HTR-8/SVneo (cell line): ENCODE measurements at regions not wholly inside any gene's neighbourhood (a gene's known extent, or its start where the extent isn't known, plus 50 kb on each side); places are given as distances from the start of the nearest gene placed in this dataset.
"Not testable (repeated sequence)": the region's sequence is repeated elsewhere in the genome, so short reads cannot be mapped to it uniquely, and the experiment has no call there.

Source experiments
- DNase-seq: peaks from one replicate; pipeline ENCODE4 v3.0.0; 2011; ENCODE audit warnings: low spot score, mixed read lengths; ENCODE audit not compliant: insufficient read length
- FAIRE-seq: peaks from 2 replicates; lab custom pipeline; 2011; peaks lifted over from hg19 to GRCh38; lab: Jason Lieb, UNC

DNA sequence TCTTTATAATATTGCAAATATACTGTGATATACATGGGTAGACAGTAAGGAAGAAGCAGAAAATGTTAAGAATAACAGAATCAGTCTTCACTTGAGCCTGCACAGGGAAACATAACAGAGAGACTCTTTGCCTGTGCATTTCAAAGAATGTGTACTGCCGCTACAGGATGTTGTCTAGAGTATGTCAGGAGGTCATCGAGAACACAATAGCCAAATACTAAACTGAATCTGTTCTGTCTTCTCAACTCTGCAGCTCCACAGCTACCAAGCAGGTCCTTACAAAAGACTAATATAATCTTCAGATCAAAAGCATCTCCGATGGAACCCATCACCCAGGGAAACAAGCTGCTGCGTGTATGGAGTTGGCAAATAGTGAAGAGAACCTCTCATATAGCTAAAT lies 471.5 kb downstream of the PCDH10 start:
- no peak for FAIRE-seq
- DNase-seq, result no peak

DNA sequence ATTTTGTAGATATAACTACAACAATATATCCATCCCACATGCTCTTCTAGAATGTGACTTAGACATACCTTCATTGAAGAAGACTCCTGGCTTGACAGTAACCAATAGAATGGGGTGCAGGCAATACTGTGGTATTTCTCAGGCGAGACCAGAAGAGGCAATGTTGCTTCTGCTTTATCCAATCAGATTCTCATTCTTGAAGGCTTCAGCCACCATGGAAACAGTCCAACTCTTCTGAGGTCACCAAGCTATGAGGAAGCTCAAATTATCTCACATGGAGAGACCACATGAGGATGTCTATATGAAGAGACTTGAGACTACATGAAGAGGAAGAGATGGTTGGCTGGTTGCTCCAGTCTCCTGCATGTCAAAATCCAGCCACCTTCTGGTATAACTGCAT lies 469.9 kb downstream of the PCDH10 start:
- no peak for FAIRE-seq
- no peak for DNase-seq

DNA sequence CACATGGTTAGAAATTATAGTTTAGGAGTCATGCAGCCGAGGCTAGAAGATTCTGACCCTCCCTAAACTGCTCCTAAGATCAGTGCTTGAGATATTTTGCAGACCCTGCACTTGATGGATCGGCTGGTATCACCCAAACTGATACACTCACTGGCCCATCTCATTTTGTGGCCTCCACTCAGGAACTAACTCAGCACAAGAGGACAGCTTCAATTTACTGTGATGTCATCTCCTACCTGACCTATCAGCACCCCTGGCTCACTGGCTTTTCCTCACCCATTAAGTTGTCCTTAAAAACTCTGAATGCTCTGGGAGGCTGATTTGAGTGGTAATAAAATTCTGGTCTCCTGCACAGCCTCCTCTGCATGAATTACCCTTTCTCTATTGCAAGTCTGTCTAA lies 450.9 kb downstream of the PCDH10 start:
- FAIRE-seq, result no peak
- DNase-seq, result no peak

DNA sequence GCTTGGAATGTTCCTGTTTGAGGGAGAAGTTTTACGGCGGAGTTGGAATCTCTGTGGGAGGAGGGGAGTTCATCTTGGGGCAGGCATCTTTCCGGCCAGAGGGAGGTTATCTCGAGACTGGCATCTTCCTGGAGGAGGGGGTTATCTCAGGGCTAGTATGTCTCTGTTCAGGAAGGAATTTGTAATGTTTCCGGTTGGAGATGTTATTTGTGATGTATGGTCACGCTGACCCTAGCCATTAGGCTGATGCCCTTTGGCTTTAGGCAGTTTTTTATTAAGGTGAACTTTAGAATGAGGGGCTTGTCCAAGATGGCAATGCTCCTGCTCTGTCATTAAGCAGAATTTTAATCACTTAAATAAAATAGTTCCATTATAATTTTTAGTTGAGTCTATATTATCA lies 449.7 kb downstream of the PCDH10 start:
- no peak for FAIRE-seq
- no peak for DNase-seq

DNA sequence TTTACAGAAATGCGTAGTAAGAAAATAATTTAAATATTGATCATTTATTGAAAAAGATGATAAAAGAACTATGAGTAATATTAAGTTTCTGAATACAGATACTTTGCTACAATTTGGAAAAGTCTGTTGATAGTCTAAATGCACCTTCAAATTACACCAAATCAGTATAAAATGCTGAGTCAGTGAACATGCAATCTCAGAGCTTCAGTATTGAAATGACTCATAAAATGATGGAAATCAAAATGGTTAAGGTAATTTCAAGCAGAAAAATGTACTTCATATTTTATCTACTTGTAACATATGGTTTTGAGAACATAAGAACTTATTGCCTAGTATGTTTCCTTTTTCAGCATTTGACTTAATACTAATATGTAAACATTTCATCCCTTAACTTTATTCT lies 448.2 kb downstream of the PCDH10 start:
- DNase-seq, result no peak
- no peak for FAIRE-seq

DNA sequence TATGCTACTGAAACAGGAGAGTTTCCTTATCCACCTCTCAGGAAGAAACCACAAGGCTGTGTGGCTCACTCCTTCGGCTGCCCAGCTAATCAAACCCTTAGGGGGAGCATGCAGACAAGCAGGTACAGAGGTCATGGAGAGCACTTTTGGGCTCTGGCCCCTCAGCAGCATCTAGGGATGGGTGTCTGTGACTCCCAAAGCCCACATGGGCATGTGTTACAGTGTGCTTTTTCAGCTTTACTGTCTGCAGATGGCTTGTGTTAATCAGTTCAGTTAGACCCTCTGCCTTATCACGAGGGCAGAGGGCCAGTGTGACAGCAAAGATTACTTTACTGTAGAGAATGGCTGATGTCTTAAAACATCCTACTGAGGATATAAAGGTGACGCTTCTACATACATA lies 447.4 kb downstream of the PCDH10 start:
- DNase-seq (no peak), FAIRE-seq (no peak)

DNA sequence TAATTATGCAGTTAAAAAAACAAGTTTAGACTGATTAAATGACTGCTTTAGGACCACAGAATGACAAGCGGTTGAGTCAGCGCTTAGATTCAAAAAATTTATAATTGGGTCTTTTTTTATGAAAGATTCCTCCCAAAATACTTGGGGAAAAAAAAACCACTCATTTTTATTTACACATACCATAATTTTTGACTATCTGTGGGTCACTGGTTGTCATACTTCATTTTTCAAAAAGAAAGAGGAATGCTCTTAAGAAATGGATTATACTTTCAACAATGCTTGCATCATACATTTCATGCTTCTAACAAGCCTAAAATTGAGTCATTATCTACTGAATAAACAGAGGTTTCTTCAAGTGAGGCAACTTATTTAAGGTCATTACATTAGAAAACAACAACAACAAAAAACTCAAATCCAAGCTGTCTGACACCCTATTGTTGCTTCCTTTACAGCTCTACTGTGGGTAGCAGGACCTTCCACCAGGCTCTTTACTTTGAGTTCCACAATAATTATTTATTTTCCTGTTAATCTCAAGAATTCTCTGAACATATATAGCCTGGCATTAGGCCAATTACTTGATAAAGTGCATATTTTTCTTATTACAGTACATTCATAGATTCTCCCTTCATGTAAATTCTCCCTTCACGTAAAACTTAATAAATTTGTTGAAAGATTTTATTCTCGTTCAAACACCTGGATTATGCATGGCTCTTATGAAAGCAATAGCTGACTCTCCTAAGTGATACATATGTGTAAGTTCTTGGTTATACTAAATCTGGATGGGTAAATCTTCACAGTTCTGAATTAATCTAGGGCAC lies 445.5 kb downstream of the PCDH10 start:
- no peak for FAIRE-seq
- DNase-seq, result peak; percentile 22

GRCh38 chr4:133593764-133594163 lies 444.7 kb downstream of the PCDH10 start:
- DNase-seq, result no peak
- no peak for FAIRE-seq

DNA sequence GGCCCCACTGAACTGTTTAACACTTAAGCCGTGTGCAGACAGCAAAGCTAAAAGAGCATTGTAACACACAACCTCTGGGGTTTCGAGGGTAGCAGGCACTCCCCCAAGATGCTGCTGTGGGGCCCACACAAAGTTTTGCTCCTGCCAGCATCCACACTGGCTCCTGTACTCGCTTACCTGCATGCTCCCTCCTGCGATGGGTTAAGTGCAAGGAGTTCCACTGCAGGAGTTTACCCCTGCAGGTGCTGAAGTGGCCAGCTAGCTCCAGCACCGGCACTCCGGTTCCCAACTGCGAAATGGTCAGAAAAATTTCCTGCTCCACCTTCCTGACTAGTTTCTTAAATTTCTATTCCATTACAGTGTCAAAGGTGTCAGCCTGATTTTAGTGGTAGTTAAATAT lies 443.5 kb downstream of the PCDH10 start:
- FAIRE-seq, result no peak
- no peak for DNase-seq

DNA sequence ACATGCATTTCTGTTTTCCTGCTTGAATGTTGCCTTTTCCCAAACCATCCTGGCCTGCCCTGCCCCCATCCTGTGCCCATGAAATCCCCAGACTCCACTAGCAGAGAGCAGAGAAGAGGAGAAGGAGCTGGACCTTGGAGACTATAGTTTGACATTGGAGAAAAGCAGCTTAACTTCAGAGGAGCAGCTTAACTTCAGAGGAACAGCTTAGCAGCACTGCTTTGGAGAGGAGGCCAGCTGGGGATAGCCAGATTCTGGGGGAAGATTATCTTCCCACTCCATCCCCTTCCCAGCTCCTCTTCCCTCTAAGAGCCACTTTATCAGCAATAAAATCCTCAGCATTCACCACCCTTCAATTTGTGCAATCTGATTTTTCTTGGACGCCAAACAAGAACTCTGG lies 443.0 kb downstream of the PCDH10 start:
- DNase-seq (no peak), FAIRE-seq (no peak)

DNA sequence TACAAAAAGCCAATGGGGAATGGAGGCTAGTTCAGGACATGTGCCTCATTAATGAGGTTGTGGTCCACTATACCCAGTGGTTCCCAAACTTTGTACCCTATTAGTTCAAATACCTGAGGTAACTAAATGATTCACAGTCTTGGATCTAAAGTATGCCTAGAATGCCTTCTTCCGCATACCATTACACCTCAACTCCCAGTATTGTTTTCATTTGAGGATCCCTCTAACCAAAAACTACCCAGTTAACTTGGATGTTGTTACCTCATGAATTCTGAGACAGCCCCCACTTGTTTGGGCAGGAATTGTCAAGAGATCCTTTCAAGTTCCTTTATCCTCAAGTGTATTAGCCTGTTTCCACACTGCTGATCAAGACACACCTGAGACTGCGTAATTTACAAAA lies 439.2 kb downstream of the PCDH10 start:
- no peak for FAIRE-seq
- DNase-seq, result no peak

GRCh38 chr4:133585323-133585722 lies 436.2 kb downstream of the PCDH10 start:
- FAIRE-seq, result no peak
- DNase-seq, result no peak

- DNase-seq, result no peak
- FAIRE-seq, result no peak
Observed at GRCh38 chr4:133584714-133585113, 435.6 kb downstream of the PCDH10 start.

GRCh38 chr4:133581996-133582619 lies 433.0 kb downstream of the PCDH10 start:
- DNase-seq, result no peak
- FAIRE-seq, result no peak

- FAIRE-seq (no peak), DNase-seq (no peak)
Observed at GRCh38 chr4:133574248-133574647, 425.2 kb downstream of the PCDH10 start.

DNA sequence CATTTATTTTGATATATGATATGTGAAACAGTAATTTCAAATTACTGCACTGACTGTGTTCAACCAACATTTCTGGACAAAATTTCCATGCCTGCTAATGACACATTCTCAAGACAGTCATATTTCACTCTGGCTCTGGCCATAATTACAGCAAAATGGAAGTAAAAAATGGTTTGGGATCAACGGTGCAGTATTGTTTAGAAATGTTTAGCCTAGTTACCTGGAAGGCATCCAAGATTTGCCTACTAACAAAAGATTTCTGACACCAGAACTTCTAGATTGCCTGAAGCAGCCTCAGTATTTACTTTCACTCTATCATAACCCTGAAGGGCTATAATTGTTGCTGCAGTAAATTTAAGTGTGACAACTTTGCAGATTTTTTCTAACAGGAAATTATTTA lies 416.3 kb downstream of the PCDH10 start:
- FAIRE-seq, result peak; percentile 59
- peak; percentile 65 for DNase-seq

DNA sequence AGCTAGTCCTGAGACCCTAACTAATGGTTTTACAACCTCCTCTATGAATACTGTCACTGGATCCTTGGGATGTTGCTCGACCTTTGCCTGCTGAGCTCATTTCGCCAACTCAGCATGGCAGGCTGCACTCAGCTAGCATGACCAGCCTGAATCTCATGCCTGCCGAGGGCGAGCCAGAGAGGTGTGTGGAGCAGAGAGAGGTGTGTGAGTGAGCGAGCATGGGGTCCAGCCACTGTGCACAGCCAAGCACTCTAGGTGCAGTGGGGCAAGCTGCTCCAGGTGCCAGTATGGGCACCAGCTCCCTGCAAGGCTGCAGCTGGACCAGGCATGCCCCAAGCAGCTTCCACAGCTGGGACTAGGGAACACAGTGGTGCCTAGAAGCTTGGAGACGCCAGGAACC lies 410.9 kb downstream of the PCDH10 start:
- DNase-seq (no peak), FAIRE-seq (no peak)

GRCh38 chr4:133555671-133556070 lies 406.6 kb downstream of the PCDH10 start:
- no peak for DNase-seq
- no peak for FAIRE-seq

- FAIRE-seq (no peak), DNase-seq (no peak)
Observed at GRCh38 chr4:133550436-133550835, 401.3 kb downstream of the PCDH10 start.

GRCh38 chr4:133544097-133544496 lies 395.0 kb downstream of the PCDH10 start:
- no peak for DNase-seq
- FAIRE-seq, result no peak

GRCh38 chr4:133537780-133538281 lies 388.7 kb downstream of the PCDH10 start:
- no peak for DNase-seq
- FAIRE-seq, result no peak

- not testable (repeated sequence) for DNase-seq, FAIRE-seq
Observed at GRCh38 chr4:133534224-133534623, 385.1 kb downstream of the PCDH10 start.
